Activated T-cell treated with anti-CD3 and anti-CD28 coated beads, Interleukin-2, amount 50 U/mL, for 72 hours (primary cell): ENCODE measurements at regions not wholly inside any gene's neighbourhood (a gene's known extent, or its start where the extent isn't known, plus 50 kb on each side); places are given as distances from the start of the nearest gene placed in this dataset.

Experiments
- ATAC-seq, 2 donors: fragments of 150-1000 bp; cut with Tn5 transposase; replicated peaks in 1 of 2; 2 replicates each; pipeline ENCODE4 v1.10.0; 2021; ENCODE audit warnings: moderate library complexity in 2 of 2, mild to moderate bottlenecking in 1 of 2
- DNase-seq, 2 donors: peaks; one replicate each; pipeline ENCODE4 v3.0.0; 2021 to 2022; ENCODE audit warnings: mixed read lengths in 1 of 2
- H3K27ac Mint-ChIP-seq: one replicate; pipeline ENCODE4 v1.8.0; 2022; ENCODE audit warnings: mild to moderate bottlenecking, moderate library complexity, mixed read lengths
- H3K27me3 Mint-ChIP-seq: one replicate; pipeline ENCODE4 v1.8.0; 2022; ENCODE audit warnings: low read depth, mixed read lengths
- H3K36me3 Mint-ChIP-seq, 2 donors: one replicate each; pipeline ENCODE4 v1.8.0; 2022; ENCODE audit warnings: mixed read lengths in 2 of 2, mild to moderate bottlenecking in 1 of 2; ENCODE audit not compliant: insufficient read depth in 2 of 2
- H3K4me1 Mint-ChIP-seq: one replicate; pipeline ENCODE4 v1.8.0; 2022; ENCODE audit warnings: low read depth, mixed read lengths
- H3K4me3 Mint-ChIP-seq, 2 donors: one replicate each; pipeline ENCODE4 v1.8.0; 2022; ENCODE audit warnings: mild to moderate bottlenecking in 2 of 2, mixed read lengths in 2 of 2, moderate library complexity in 2 of 2
- H3K9me3 Mint-ChIP-seq, 2 donors: one replicate each; pipeline ENCODE4 v1.8.0; 2022; ENCODE audit warnings: mixed read lengths in 2 of 2

DNA sequence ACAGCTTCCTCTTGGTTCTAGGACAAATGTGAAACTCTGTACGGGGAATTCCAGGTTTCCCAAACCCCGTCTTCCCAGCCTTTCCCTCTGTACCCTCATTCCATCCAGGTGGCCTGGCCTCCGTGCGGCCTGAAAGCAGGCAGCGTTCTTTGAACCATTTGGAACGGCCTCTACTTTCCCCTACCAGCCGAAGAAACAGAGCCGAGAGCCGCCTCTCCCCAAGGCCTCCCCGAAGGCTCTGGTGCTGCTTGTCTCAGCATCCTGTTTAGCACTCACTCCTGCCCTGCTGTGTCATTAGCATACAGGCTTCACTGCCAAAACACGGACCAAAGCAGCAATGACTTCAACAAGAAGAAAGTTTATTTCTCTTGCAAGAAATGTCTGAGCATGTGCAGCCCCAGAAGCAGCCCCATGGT, 137.7 kb downstream of the HSD17B3 start:
- no peak overlapping the region for H3K4me3 Mint-ChIP-seq
- H3K27ac Mint-ChIP-seq, result no peak overlapping the region
- H3K36me3 Mint-ChIP-seq, result peaks cover 0 to 2% of the 10 kb centered on the region in 2 donors
- ATAC-seq (no peak), DNase-seq (no peak)
- no peaks in the 10 kb centered on the region for H3K9me3 Mint-ChIP-seq
- peaks cover 42% of the 10 kb centered on the region for H3K27me3 Mint-ChIP-seq
- H3K4me1 Mint-ChIP-seq, result no peaks in the 10 kb centered on the region

DNA sequence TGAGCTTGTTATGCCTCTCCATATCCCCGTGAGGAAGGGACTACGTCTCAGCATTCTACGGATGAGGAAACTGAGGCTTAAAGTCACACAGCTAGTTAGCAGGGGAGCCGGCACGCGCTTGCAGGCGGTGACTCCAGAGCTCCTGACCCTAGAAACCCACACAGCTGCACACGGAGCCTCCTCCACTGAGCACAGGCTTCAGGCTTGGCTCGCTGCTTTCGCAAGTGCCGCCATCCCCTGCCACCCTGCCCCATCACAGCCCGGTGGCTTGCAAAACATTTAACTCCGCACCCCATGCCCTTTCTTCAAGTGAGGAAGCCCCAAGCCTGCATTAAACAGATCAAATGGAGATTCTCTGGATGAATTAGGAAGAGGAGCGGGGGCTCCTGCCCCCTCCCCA, 138.3 kb downstream of the HSD17B3 start:
- no peak overlapping the region for H3K27ac Mint-ChIP-seq
- no peak overlapping the region for H3K4me3 Mint-ChIP-seq
- H3K36me3 Mint-ChIP-seq, result peaks cover 0 to 2% of the 10 kb centered on the region in 2 donors
- H3K9me3 Mint-ChIP-seq, result no peaks in the 10 kb centered on the region
- peaks cover 3% of the 10 kb centered on the region for H3K4me1 Mint-ChIP-seq
- peaks cover 47% of the 10 kb centered on the region for H3K27me3 Mint-ChIP-seq
- no peak for DNase-seq
- no peak for ATAC-seq

DNA sequence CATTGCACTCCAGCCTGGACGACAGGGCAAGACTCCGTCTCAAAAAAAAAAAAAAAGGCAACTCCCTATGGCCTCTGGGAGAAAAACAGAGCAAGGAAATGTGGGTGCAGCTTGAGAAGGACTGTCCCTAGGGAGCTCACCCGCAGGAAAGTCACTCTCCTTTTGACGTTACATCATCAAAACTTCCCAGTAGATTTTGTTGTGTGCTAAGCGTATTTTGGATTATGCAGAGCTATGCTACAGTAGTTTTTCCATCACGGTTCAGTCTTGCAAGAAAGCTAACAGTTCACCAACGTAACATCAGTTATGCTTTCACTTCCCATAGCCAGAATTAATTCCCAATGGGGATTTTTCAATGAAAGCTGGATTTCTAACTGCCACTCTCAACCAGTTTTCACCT, 138.8 kb downstream of the HSD17B3 start:
- ATAC-seq (no peak), DNase-seq (no peak)
- Mint-ChIP-seq H3K9me3 (no peaks in the 10 kb centered on the region), H3K27me3 (peaks cover 50% of the 10 kb centered on the region), H3K36me3 (peaks cover 0 to 2% of the 10 kb centered on the region in 2 donors), H3K4me1 (peaks cover 9% of the 10 kb centered on the region), H3K4me3 (no peak overlapping the region), H3K27ac (no peak overlapping the region)

DNA sequence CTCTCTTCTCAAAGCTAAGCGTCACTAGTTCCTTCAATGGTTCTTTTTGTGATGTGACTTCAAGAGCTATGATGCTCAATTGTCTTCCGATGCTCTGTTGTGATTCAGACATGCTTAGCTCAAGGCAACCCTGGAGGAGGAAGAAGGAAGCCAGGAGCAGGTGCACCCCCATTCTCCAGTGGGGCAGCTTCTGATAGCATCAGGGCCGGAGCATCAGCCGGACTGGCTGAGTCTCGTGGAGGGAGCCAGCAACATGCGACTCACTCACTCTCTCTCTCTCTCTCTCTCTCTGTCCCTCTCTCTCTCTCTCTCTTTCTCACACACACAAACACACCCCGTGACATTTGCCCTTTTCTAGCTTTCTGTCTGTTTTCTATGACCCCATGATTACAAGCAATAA, 140.2 kb downstream of the HSD17B3 start:
- DNase-seq (no peak), ATAC-seq (no peak)
- peaks cover 0 to 2% of the 10 kb centered on the region in 2 donors for H3K36me3 Mint-ChIP-seq
- H3K4me3 Mint-ChIP-seq, result no peak overlapping the region
- H3K27ac Mint-ChIP-seq, result no peak overlapping the region
- peaks cover 56% of the 10 kb centered on the region for H3K27me3 Mint-ChIP-seq
- H3K9me3 Mint-ChIP-seq, result peaks cover 0 to 4% of the 10 kb centered on the region in 2 donors
- H3K4me1 Mint-ChIP-seq, result peaks cover 22% of the 10 kb centered on the region

DNA sequence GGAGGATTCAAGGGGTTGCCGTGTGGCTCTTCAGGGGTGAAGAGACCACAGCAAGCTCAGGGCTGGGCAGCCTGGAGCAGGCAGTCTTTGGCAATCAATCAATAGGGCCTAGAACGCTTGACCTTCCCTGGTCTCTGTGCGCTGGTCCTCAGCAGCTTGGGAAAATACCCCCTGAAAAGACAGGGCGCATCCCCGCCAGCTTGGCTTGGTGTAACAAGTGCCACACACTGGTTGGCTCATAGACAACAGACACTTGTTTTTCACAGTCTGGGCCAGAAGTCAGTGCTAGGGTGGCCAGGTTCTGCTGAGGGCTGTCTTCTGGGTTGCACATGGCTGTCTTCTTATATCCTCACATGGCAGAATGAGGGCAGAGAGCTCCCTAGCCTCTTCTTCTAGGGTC, 141.1 kb downstream of the HSD17B3 start:
- Mint-ChIP-seq H3K9me3 (peaks cover 0 to 4% of the 10 kb centered on the region in 2 donors), H3K4me1 (peaks cover 31% of the 10 kb centered on the region), H3K27me3 (peaks cover 62% of the 10 kb centered on the region), H3K36me3 (peaks cover 0 to 2% of the 10 kb centered on the region in 2 donors), H3K27ac (no peak overlapping the region), H3K4me3 (no peak overlapping the region)
- ATAC-seq (no peak), DNase-seq (no peak)

DNA sequence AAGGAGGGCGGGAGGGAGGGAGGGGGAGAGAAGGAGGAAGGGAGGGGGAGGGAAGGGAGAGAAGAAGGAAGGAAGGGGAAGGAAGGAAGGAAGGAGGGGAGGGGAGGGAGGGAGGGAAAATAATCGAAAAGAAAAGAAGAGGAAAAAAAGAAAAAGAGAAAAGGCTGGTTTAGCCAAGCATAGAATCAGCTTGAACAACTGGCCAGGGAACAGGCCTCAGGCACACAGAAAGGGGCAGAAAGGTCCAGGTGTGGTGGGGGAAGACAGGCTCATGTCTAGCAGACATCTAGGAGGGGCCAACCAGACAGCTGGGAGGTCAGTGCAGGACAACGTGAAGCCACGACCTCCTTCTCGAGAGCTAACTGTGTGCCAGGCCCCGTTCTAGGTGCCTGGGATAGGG, 141.8 kb downstream of the HSD17B3 start:
- Mint-ChIP-seq H3K4me1 (peaks cover 34% of the 10 kb centered on the region), H3K27me3 (peaks cover 66% of the 10 kb centered on the region), H3K27ac (no peak overlapping the region), H3K36me3 (peaks cover 0 to 2% of the 10 kb centered on the region in 2 donors), H3K4me3 (no peak overlapping the region), H3K9me3 (peaks cover 0 to 4% of the 10 kb centered on the region in 2 donors)
- ATAC-seq, result no peak
- no peak for DNase-seq

DNA sequence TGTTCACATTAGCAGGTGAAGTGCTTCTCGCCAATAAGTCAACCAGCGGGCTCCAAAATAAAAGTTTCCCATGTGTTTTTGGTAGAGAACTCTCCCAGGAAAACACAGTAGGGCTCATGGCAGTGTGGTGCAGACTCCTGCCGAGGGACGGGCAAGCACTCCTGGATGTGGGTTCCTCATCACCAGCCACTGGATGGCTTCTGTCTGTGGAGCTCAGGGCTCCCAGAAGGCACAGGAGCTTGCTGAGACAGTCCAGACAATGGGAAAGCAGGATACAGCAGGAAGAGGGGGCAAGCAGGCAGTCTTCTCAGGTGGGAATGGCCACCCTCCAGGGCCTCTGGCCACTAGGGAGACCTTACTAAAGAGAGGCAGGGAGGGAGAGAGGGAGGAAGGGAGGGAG, 142.4 kb downstream of the HSD17B3 start:
- ATAC-seq (no peak), DNase-seq (no peak)
- H3K27ac Mint-ChIP-seq, result no peak overlapping the region
- H3K9me3 Mint-ChIP-seq, result peaks cover 0 to 4% of the 10 kb centered on the region in 2 donors
- peaks cover 34% of the 10 kb centered on the region for H3K4me1 Mint-ChIP-seq
- peaks cover 0 to 2% of the 10 kb centered on the region in 2 donors for H3K36me3 Mint-ChIP-seq
- no peak overlapping the region for H3K4me3 Mint-ChIP-seq
- H3K27me3 Mint-ChIP-seq, result peaks cover 66% of the 10 kb centered on the region

DNA sequence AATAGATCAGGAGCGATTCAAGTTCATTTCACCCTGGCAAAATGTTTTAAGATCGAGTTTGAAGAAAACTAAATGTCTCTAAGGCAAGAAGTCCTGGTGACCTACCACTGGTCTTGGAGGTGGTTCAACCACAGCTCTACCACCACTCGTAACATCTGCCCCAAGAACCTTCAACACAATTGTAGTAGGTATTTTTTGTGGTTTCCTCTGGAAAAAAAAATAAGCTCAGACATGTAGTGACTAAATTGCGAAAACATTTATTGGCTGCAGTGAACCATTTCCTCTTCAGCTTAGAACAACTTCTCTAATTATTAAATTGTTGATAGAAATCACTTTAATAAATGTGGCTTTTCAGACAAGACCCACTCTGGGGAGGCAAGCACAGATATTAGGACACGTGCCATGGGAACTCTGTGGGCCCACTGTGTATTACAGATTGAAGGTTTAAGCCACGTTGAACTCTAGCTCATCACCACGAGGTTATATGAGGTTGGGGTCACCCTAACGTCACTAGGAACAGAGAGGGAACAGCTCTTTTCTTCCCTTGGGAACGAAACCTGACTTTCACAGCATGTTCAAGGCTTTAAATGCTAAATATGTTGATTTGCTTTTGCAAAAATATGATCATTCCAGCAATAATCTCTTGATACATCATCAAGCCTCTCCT, 142.9 kb downstream of the HSD17B3 start:
- Mint-ChIP-seq H3K27ac (no peak overlapping the region), H3K4me3 (no peak overlapping the region), H3K4me1 (peaks cover 34% of the 10 kb centered on the region), H3K36me3 (peaks cover 0 to 2% of the 10 kb centered on the region in 2 donors), H3K27me3 (peaks cover 70% of the 10 kb centered on the region), H3K9me3 (peaks cover 0 to 4% of the 10 kb centered on the region in 2 donors)
- DNase-seq (no peak), ATAC-seq (peak in 1 of 2 donors; percentile 24)

DNA sequence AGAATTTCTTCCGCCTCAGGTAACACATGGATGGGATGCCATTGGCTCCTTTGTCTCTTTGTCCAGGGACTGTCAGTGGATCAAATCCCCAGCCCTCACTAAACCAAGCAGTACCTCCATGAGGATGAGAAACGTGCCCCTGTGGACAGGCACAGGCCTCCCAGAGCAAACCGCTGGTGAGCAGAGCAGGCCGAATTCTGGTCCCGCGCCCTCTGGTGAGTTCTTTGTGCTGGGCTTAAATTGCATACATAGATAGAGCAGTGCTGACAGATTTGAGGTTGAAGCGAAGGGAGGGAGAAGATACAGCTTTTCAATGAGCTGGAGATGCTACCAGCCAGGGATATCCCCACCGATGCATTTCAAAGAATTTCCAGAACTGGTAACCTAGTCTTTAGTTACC, 143.8 kb downstream of the HSD17B3 start:
- ATAC-seq (no peak), DNase-seq (no peak)
- H3K27ac Mint-ChIP-seq, result no peak overlapping the region
- H3K4me3 Mint-ChIP-seq, result no peak overlapping the region
- peaks cover 0 to 4% of the 10 kb centered on the region in 2 donors for H3K9me3 Mint-ChIP-seq
- peaks cover 34% of the 10 kb centered on the region for H3K4me1 Mint-ChIP-seq
- peaks cover 65% of the 10 kb centered on the region for H3K27me3 Mint-ChIP-seq
- H3K36me3 Mint-ChIP-seq, result peaks cover 0 to 2% of the 10 kb centered on the region in 2 donors

DNA sequence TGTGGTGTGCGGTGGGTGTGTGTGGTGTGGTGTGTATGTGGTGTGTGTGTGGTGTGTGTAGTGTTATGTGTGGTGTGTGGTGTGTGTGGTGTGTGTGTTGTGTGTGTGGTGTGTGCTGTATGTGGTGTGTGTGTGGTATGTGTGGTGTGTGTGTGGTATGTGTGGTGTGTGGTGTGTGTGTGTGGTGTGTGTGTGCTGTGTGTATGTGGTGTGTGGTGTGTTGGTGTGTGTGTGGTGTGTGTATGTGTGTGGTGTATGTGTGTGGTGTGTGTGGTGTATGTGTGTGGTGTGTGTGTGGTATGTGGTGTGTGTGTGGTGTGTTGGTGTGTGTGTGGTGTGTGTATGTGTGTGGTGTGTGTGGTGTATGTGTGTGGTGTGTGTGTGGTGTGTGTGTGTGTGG, 144.3 kb downstream of the HSD17B3 start:
- H3K4me1 Mint-ChIP-seq, result peaks cover 34% of the 10 kb centered on the region
- ATAC-seq (no peak), DNase-seq (no peak)
- peaks cover 0 to 4% of the 10 kb centered on the region in 2 donors for H3K9me3 Mint-ChIP-seq
- no peak overlapping the region for H3K4me3 Mint-ChIP-seq
- H3K27me3 Mint-ChIP-seq, result peaks cover 64% of the 10 kb centered on the region
- no peak overlapping the region for H3K27ac Mint-ChIP-seq
- H3K36me3 Mint-ChIP-seq, result peaks cover 0 to 2% of the 10 kb centered on the region in 2 donors

DNA sequence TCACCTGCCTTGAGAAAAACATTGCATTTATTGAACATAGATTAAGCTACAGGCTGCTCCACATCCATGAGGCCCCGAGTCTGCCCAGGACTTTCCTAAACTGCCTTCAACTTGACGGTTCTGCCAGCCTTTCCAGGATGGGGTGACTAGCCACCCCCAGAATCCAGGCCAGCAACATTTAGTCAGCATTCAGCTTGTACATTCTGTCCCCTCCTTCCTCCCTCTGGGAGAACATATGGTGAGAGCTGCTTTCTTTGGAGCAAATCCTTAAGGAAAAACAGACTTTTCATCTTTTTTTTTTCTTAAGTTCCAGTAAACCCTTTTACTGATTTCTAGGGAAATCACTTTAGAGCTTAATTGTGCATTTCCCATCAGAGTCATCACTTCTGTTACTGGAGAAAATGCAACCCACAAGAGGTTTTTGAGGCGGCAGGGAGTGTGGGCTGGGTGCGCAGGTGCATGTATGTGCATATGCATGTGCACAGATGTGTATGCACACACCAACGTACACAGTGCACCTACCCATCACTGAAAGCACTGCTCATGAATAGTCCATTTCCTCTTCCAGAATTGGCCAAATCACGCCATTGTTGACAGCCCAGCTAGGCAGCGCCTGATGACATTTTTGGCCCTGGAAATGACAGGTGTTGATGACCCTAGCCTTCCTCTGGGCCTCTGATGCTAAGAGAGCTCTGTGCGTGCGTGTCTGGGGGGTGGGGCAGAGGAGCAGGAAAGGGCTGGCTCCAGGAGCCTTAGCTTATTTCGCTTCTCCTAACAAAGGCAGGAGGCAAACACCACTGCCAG, 145.6 kb downstream of the HSD17B3 start:
- no peak overlapping the region for H3K4me3 Mint-ChIP-seq
- H3K27me3 Mint-ChIP-seq, result peaks cover 52% of the 10 kb centered on the region
- DNase-seq (peak in 1 of 2 donors; percentile 8), ATAC-seq (peak; percentile 42 to 60)
- H3K4me1 Mint-ChIP-seq, result peaks cover 41% of the 10 kb centered on the region
- peaks cover 0 to 4% of the 10 kb centered on the region in 2 donors for H3K9me3 Mint-ChIP-seq
- peak overlapping the region; percentile 43 for H3K27ac Mint-ChIP-seq
- H3K36me3 Mint-ChIP-seq, result peaks cover 0 to 2% of the 10 kb centered on the region in 2 donors

DNA sequence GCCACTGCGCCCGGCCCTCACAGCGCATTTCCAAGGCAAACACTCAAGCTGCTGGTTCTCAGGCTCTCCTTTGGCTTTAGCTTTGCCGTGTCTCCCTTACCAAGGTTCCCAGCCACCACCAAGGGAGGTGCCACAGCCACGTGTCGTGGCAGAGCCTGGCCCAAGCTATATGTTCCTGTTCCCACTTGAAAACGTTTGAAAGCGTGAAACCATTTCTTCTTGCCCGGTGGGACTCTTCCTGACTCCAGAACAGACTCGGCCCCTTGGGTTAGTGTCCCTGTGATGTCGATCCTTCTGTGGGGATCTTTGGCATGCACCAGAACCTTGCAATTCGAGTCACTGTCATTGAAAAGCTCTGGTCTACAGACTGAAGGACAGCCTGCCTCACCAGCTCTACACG, 147.9 kb downstream of the HSD17B3 start:
- Mint-ChIP-seq H3K27ac (no peak overlapping the region), H3K4me1 (peaks cover 58% of the 10 kb centered on the region), H3K27me3 (peaks cover 46% of the 10 kb centered on the region), H3K36me3 (no peaks in the 10 kb centered on the region), H3K9me3 (peaks cover 0 to 4% of the 10 kb centered on the region in 2 donors), H3K4me3 (no peak overlapping the region)
- DNase-seq (no peak), ATAC-seq (no peak)

DNA sequence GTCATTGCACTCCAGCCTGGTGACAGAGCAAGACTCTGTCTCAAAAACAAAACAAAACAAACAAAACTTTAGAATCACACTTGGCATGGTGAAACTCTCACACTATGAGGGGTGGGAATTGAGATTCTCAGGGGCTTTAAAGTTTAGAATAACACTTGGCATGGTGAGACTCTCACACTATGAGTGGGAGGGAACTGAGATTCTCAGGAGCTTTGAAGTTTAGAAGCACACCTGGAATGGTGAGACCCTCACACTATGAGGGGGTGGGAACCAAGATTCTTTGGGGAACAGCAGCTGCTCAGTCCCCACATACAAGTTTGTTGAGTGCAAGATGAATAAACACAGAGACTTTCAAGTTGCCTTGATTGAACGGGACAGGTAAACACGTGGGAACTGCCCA, 149.4 kb downstream of the HSD17B3 start:
- Mint-ChIP-seq H3K9me3 (peaks cover 0 to 3% of the 10 kb centered on the region in 2 donors), H3K27me3 (peaks cover 47% of the 10 kb centered on the region), H3K4me3 (no peak overlapping the region), H3K36me3 (no peaks in the 10 kb centered on the region), H3K27ac (no peak overlapping the region), H3K4me1 (peaks cover 44% of the 10 kb centered on the region)
- ATAC-seq, result no peak
- no peak for DNase-seq
